ENCODE measurements at regions not wholly inside any gene's neighbourhood (a gene's known extent, or its start where the extent isn't known, plus 50 kb on each side); places are given as distances from the start of the nearest gene placed in this dataset.

DNA sequence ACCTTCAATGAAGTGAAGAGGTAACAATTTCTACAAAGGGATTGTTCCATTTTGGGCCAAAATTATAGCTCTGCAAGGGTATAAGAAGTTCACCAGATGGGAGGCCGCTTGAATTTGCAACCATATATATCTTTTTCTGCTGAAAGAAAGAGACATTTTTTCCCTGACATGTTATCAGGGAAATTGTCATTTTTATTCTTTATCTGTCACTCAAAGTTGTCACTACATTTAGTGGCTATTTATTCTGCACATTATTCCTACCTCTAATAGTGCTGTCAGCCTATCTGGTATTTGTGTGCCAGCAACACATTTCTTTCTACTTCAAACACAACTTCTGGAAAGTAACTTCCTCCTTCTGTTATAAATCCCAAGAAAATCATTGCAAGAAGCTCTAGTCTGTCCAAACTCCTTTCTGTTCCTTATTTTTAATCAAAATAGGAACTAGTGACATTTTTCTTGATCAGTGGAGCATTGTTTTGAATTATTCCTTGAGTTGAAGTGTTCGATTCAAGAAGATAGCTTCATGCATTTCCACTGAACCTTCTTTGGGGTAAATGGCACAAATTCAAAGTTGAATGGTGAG lies 137.9 kb upstream of the ATP2B1 start:
- no peak for TF ChIP-seq CTCF (IDR thresholded peaks at IDR 0.05)
- DNase-seq (ENCODE audit: low spot score in 2 of 2): no peak
- intact Hi-C loops (cut with DNase I; ENCODE audit: low total_unique reads): no loop called here
- H3K4me3 ChIP-seq (ENCODE audit: low read depth, poor library complexity, severe bottlenecking): no peak overlapping the region
- 94 to 95% methylated on average over 2 of the region's 2 CpGs for WGBS, 2 donors

- intact Hi-C loops (cut with DNase I; ENCODE audit: low total_unique reads): no loop called here
- H3K4me3 ChIP-seq (ENCODE audit: low read depth, poor library complexity, severe bottlenecking): no peak overlapping the region
- no peak for DNase-seq (ENCODE audit: low spot score in 2 of 2)
- WGBS, 2 donors: 64 to 82% methylated on average over 1 of the region's 1 CpG
- TF ChIP-seq CTCF (IDR thresholded peaks at IDR 0.05) (no peak), POLR2A (IDR thresholded peaks at IDR 0.05) (no peak)
These were observed 137.1 kb upstream of the ATP2B1 start for GRCh38 chr12:89845767-89846166.

- intact Hi-C loops (cut with DNase I; ENCODE audit: low total_unique reads): no loop called here
- no peak overlapping the region for H3K4me3 ChIP-seq (ENCODE audit: low read depth, poor library complexity, severe bottlenecking)
- no peak for DNase-seq (ENCODE audit: low spot score in 2 of 2)
- no peak for TF ChIP-seq CTCF (IDR thresholded peaks at IDR 0.05)
- TF ChIP-seq POLR2A (IDR thresholded peaks at IDR 0.05): no peak
- 77 to 79% methylated on average over 3 of the region's 3 CpGs for whole genome bisulfite sequencing, 2 donors
These were observed 136.7 kb upstream of the ATP2B1 start for GRCh38 chr12:89845366-89845765.

- H3K4me3 ChIP-seq (ENCODE audit: low read depth, poor library complexity, severe bottlenecking): no peak overlapping the region
- no peak for TF ChIP-seq CTCF (IDR thresholded peaks at IDR 0.05)
- no peak for TF ChIP-seq POLR2A (IDR thresholded peaks at IDR 0.05)
- 71 to 74% methylated on average over 1 of the region's 1 CpG for WGBS, 2 donors
- no peak for DNase-seq (ENCODE audit: low spot score in 2 of 2)
- intact Hi-C loops (cut with DNase I; ENCODE audit: low total_unique reads): no loop called here
These were observed 135.9 kb upstream of the ATP2B1 start for GRCh38 chr12:89844539-89844938.

DNA sequence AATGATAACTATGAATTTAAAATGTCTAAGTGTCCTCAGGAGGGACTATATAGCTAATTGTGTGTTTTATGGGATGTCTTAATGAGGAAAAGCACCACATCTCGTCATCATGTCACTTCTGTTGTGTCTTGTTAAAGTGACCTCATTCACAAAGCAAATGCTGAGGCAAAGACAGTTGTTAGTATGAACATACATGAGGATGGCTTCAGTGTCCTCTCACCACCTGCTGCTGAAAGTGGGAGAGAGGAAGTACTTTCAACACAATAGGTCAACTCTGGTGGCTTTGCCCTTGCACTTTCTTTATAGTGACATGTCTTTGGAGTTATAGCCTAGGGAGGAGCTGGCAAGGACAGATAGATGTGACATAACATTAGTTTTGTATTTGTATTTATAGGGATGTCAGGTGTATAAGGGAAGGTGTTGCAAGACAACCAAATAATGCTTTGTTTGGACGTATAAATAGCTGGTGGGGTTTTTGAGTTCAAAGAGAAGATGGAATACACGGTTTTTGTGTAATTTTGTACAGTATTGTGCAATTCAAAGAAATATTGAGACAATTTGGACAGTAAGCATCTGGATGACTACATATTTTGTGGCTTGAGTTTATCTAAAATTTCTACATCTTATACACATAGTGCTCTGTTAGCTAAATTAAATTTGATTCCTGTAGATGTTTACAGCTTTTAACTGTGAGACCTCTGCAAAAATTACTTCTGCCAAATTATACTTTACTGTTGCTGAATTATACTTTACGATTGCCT lies 131.7 kb upstream of the ATP2B1 start:
- TF ChIP-seq CTCF (IDR thresholded peaks at IDR 0.05) (no peak), POLR2A (IDR thresholded peaks at IDR 0.05) (no peak)
- H3K4me3 ChIP-seq (ENCODE audit: low read depth, poor library complexity, severe bottlenecking): no peak overlapping the region
- intact Hi-C loops (cut with DNase I; ENCODE audit: low total_unique reads): no loop called here
- DNase-seq (ENCODE audit: low spot score in 2 of 2): no peak
- 83 to 84% methylated on average over 4 of the region's 4 CpGs for WGBS, 2 donors

DNA sequence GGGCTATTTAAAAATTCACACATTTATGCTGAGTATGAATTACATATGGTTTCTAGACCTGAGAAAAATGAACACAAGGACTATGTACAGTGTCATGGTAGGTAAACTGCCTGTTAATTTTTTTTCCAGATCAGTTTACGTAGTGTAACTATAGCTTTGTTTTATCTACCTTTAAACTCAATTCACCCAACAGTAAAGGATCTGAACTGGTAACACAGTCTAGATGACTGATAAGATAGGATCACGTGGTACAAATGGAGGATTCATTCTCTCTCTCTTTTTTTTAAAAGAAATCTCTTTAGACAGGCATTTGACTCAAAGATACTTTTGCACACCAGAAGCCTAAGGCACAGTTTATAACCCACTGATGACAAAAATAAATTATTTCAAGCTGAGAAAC lies 130.8 kb upstream of the ATP2B1 start:
- DNase-seq (ENCODE audit: low spot score in 2 of 2): no peak
- intact Hi-C loops (cut with DNase I; ENCODE audit: low total_unique reads): no loop called here
- TF ChIP-seq POLR2A (IDR thresholded peaks at IDR 0.05) (no peak), CTCF (IDR thresholded peaks at IDR 0.05) (no peak)
- WGBS, 2 donors: 65 to 78% methylated on average over 2 of the region's 2 CpGs
- no peak overlapping the region for H3K4me3 ChIP-seq (ENCODE audit: low read depth, poor library complexity, severe bottlenecking)
